Transverse colon (tissue), 4 donors: ENCODE measurements at regions not wholly inside any gene's neighbourhood (a gene's known extent, or its start where the extent isn't known, plus 50 kb on each side); places are given as distances from the start of the nearest gene placed in this dataset.

Source experiments
- DNase-seq: peaks from one replicate; pipeline ENCODE4 v3.0.0-alpha.2; 2019
- H3K27ac ChIP-seq, 4 donors: fragments of 200-600 bp; sonication (generic); 2 replicates each; pipeline ENCODE4 v1.5.1; 2016 to 2018; ENCODE audit warnings: inconsistent platforms in 4 of 4
- H3K27me3 ChIP-seq: fragments of 200-600 bp; sonication (generic); 2 replicates; pipeline ENCODE4 v1.5.1; 2017; ENCODE audit warnings: inconsistent platforms
- H3K36me3 ChIP-seq, 4 donors: fragments of 200-600 bp; sonication (generic); 2 replicates each; pipeline ENCODE4 v1.5.1; 2017 to 2019; ENCODE audit warnings: inconsistent platforms in 4 of 4
- H3K4me1 ChIP-seq, 4 donors: fragments of 200-600 bp; sonication (generic); 2 replicates each; pipeline ENCODE4 v1.5.1; 2017 to 2020; ENCODE audit warnings: inconsistent platforms in 4 of 4
- H3K4me3 ChIP-seq, 4 donors: fragments of 200-600 bp; sonication (generic); 1 replicate in 1 of 4; 2 replicates in 3 of 4; pipeline versions ENCODE4 v1.5.1 to v1.6.1; 2017 to 2019; ENCODE audit warnings: inconsistent platforms in 4 of 4
- H3K9me3 ChIP-seq, 2 donors: fragments of 200-600 bp; sonication (generic); 2 replicates each; pipeline ENCODE4 v1.5.1; 2017 to 2019; ENCODE audit warnings: inconsistent platforms in 2 of 2
- CTCF ChIP-seq, 5 experiments: fragments of 200-600 bp in 3 of 5; fragments of 450-650 bp in 2 of 5; sonication (generic) in 3 of 5; IDR thresholded peaks; 1 replicate in 2 of 5; 2 replicates in 3 of 5; pipeline ENCODE4 v1.5.1; 2016 to 2017; ENCODE audit warnings: antibody characterized with exemption in 5 of 5, inconsistent platforms in 3 of 5, mild to moderate bottlenecking in 2 of 5, moderate library complexity in 1 of 5
- EP300 ChIP-seq: sonication (generic); formaldehyde crosslinking; IDR thresholded peaks from one replicate; pipeline ENCODE4 v1.6.1; 2017; ENCODE audit warnings: antibody characterized with exemption, low read depth
- POLR2A ChIP-seq: fragments of 450-650 bp; IDR thresholded peaks from one replicate; pipeline ENCODE4 v1.6.1; 2016; ENCODE audit warnings: antibody characterized with exemption, mild to moderate bottlenecking, moderate library complexity
- POLR2AphosphoS5 ChIP-seq, 3 donors: sonication (generic); formaldehyde crosslinking; IDR thresholded peaks; one replicate each; pipeline ENCODE4 v1.6.1; 2016; ENCODE audit warnings: antibody characterized with exemption in 3 of 3
- WGBS, 2 donors: methylation state at CpG; one replicate each; pipeline ENCODE4 v1.1.5; 2018; ENCODE audit warnings: low coverage in 1 of 2; 5-methylcytosine and 5-hydroxymethylcytosine counted together
- in situ Hi-C, 4 donors: fragments of 200-750 bp; cut with MboI; loops; one replicate each; pipeline versions ENCODE4 v1.15.0 to v1.15.1; 2017; ENCODE audit warnings: low sequenced_read_pairs in 3 of 4, low pct_ligation_motif_present in 1 of 4, low pct_unique_long_range_greater_than_20kb in 1 of 4
- intact Hi-C: fragments of 100-400 bp; cut with DNase I; formaldehyde crosslinking; loops from one replicate; pipeline ENCODE4 v1.15.1; 2023; ENCODE audit warnings: low total_unique reads

- Histone ChIP-seq H3K36me3 (no peaks in the 10 kb centered on the region), H3K27ac (no peak overlapping the region), H3K4me3 (no peak overlapping the region), H3K9me3 (no peaks in the 10 kb centered on the region), H3K4me1 (no peaks in the 10 kb centered on the region), H3K27me3 (peaks cover 2% of the 10 kb centered on the region)
- intact Hi-C loops (no loop called here), in situ Hi-C loops (no loop called here)
- TF ChIP-seq CTCF (IDR thresholded peaks at IDR 0.05), result no peak
- no peak for TF ChIP-seq POLR2A
- TF ChIP-seq POLR2AphosphoS5 (IDR thresholded peaks at IDR 0.05), result no peak
- TF ChIP-seq EP300, result no peak
- no peak for DNase-seq
- WGBS, 2 donors, result 15 to 44% methylated on average over 3 of the region's 3 CpGs
Observed at GRCh38 chr5:171531638-171532037, 112.2 kb downstream of the FGF18 start.

- in situ Hi-C loops, result no loop called here
- intact Hi-C loops, result no loop called here
- Histone ChIP-seq H3K4me1 (no peaks in the 10 kb centered on the region), H3K4me3 (no peak overlapping the region), H3K27ac (no peak overlapping the region), H3K9me3 (no peaks in the 10 kb centered on the region), H3K27me3 (peaks cover 5% of the 10 kb centered on the region), H3K36me3 (no peaks in the 10 kb centered on the region)
- DNase-seq, result no peak
- WGBS, 2 donors, result 90 to 91% methylated on average over 4 of the region's 4 CpGs
- TF ChIP-seq EP300, result no peak
- no peak for TF ChIP-seq POLR2AphosphoS5 (IDR thresholded peaks at IDR 0.05)
- no peak for TF ChIP-seq CTCF (IDR thresholded peaks at IDR 0.05)
- TF ChIP-seq POLR2A, result no peak
Observed at GRCh38 chr5:171533153-171533552, 113.7 kb downstream of the FGF18 start.

- in situ Hi-C loops (no loop called here), intact Hi-C loops (no loop called here)
- no peak overlapping the region for H3K4me3 ChIP-seq
- peaks cover 5% of the 10 kb centered on the region for H3K27me3 ChIP-seq
- 65 to 73% methylated on average over 5 to 13 of the region's 13 CpGs for WGBS, 2 donors
- no peaks in the 10 kb centered on the region for H3K36me3 ChIP-seq
- no peak for DNase-seq
- no peak overlapping the region for H3K27ac ChIP-seq
- no peaks in the 10 kb centered on the region for H3K9me3 ChIP-seq
- TF ChIP-seq CTCF (IDR thresholded peaks at IDR 0.05) (no peak), POLR2A (no peak), POLR2AphosphoS5 (IDR thresholded peaks at IDR 0.05) (no peak), EP300 (no peak)
- no peaks in the 10 kb centered on the region for H3K4me1 ChIP-seq
Observed at GRCh38 chr5:171534043-171534895, 114.8 kb downstream of the FGF18 start.

- TF ChIP-seq EP300, result no peak
- TF ChIP-seq POLR2A, result no peak
- TF ChIP-seq CTCF (IDR thresholded peaks at IDR 0.05), result no peak
- no peak for TF ChIP-seq POLR2AphosphoS5 (IDR thresholded peaks at IDR 0.05)
- no peak for DNase-seq
- H3K9me3 ChIP-seq, result no peaks in the 10 kb centered on the region
- H3K27ac ChIP-seq, result no peak overlapping the region
- intact Hi-C loops (no loop called here), in situ Hi-C loops (no loop called here)
- H3K27me3 ChIP-seq, result peaks cover 11% of the 10 kb centered on the region
- no peaks in the 10 kb centered on the region for H3K36me3 ChIP-seq
- no peaks in the 10 kb centered on the region for H3K4me1 ChIP-seq
- WGBS, 2 donors, result 63% methylated on average over 1 of the region's 1 CpG; no CpG with 5 or more reads in 1 of the 2 donors
- no peak overlapping the region for H3K4me3 ChIP-seq
Observed at GRCh38 chr5:171535162-171535561, 115.7 kb downstream of the FGF18 start.
